ENCODE measurements at regions not wholly inside any gene's neighbourhood (a gene's known extent, or its start where the extent isn't known, plus 50 kb on each side); places are given as distances from the start of the nearest gene placed in this dataset.
"Not testable (repeated sequence)": the region's sequence is repeated elsewhere in the genome, so short reads cannot be mapped to it uniquely, and the experiment has no call there.

GRCh38 chr15:20348291-20348899 lies 193.2 kb downstream of the GOLGA6L6 start:
- H3K27me3 ChIP-seq: no peaks in the 10 kb centered on the region
- 84 to 87% methylated on average over 13 of the region's 13 CpGs for WGBS, 2 donors
- H3K36me3 ChIP-seq: no peaks in the 10 kb centered on the region
- H3K4me1 ChIP-seq: no peaks in the 10 kb centered on the region
- H3K9me3 ChIP-seq: peaks cover 0 to 9% (median 0%) of the 10 kb centered on the region in 4 donors
- no peak for ATAC-seq (ENCODE audit: low FRiP score in 2 of 2)
- H3K4me3 ChIP-seq: no peak overlapping the region
- no peak for DNase-seq
- H3K27ac ChIP-seq: no peak overlapping the region
- no peak for TF ChIP-seq POLR2AphosphoS5 (IDR thresholded peaks at IDR 0.05)
- no peak for TF ChIP-seq CTCF (IDR thresholded peaks at IDR 0.05)
- TF ChIP-seq EP300 (IDR thresholded peaks at IDR 0.05): no peak
- no peak for TF ChIP-seq POLR2A (IDR thresholded peaks at IDR 0.05)

- H3K36me3 ChIP-seq: no peaks in the 10 kb centered on the region
- WGBS, 2 donors: 40 to 41% methylated on average over 4 of the region's 4 CpGs
- no peaks in the 10 kb centered on the region for H3K4me1 ChIP-seq
- ATAC-seq (ENCODE audit: low FRiP score in 2 of 2) (no peak), DNase-seq (peak in 1 of 2 donors; percentile 72)
- peaks cover 0 to 16% (median 0%) of the 10 kb centered on the region in 4 donors for H3K9me3 ChIP-seq
- no peak overlapping the region for H3K4me3 ChIP-seq
- no peak overlapping the region for H3K27ac ChIP-seq
- TF ChIP-seq POLR2A (IDR thresholded peaks at IDR 0.05) (no peak), POLR2AphosphoS5 (IDR thresholded peaks at IDR 0.05) (no peak), CTCF (IDR thresholded peaks at IDR 0.05) (no peak), EP300 (IDR thresholded peaks at IDR 0.05) (no peak)
- H3K27me3 ChIP-seq: no peaks in the 10 kb centered on the region
These were observed 195.4 kb downstream of the GOLGA6L6 start for GRCh38 chr15:20346082-20346805.

- H3K4me3 ChIP-seq: no peak overlapping the region
- no peaks in the 10 kb centered on the region for H3K27me3 ChIP-seq
- WGBS, 2 donors: 61 to 92% methylated on average over 5 to 7 of the region's 7 CpGs
- no peaks in the 10 kb centered on the region for H3K36me3 ChIP-seq
- H3K9me3 ChIP-seq: peaks cover 0 to 23% (median 0%) of the 10 kb centered on the region in 4 donors
- TF ChIP-seq CTCF (IDR thresholded peaks at IDR 0.05): no peak
- no peak for TF ChIP-seq POLR2A (IDR thresholded peaks at IDR 0.05)
- no peak for TF ChIP-seq POLR2AphosphoS5 (IDR thresholded peaks at IDR 0.05)
- no peak for TF ChIP-seq EP300 (IDR thresholded peaks at IDR 0.05)
- H3K4me1 ChIP-seq: no peaks in the 10 kb centered on the region
- ATAC-seq (ENCODE audit: low FRiP score in 2 of 2) (peak in 1 of 2 donors; percentile 1), DNase-seq (peak in 1 of 2 donors; percentile 67)
- no peak overlapping the region for H3K27ac ChIP-seq
These were observed 196.1 kb downstream of the GOLGA6L6 start for GRCh38 chr15:20345401-20345958.

- Histone ChIP-seq H3K4me1 (no peaks in the 10 kb centered on the region), H3K36me3 (no peaks in the 10 kb centered on the region), H3K27me3 (no peaks in the 10 kb centered on the region), H3K4me3 (no peak overlapping the region), H3K27ac (no peak overlapping the region), H3K9me3 (peaks cover 0 to 23% (median 0%) of the 10 kb centered on the region in 4 donors)
- ATAC-seq (ENCODE audit: low FRiP score in 2 of 2): no peak
- WGBS, 2 donors: 80 to 89% methylated on average over 5 to 12 of the region's 12 CpGs
- peak; percentile 20 to 74 for DNase-seq
- TF ChIP-seq POLR2AphosphoS5 (IDR thresholded peaks at IDR 0.05) (no peak), EP300 (IDR thresholded peaks at IDR 0.05) (no peak), CTCF (IDR thresholded peaks at IDR 0.05) (no peak), POLR2A (IDR thresholded peaks at IDR 0.05) (no peak)
These were observed 196.8 kb downstream of the GOLGA6L6 start for GRCh38 chr15:20344601-20345400.

GRCh38 chr15:20343395-20344211 lies 198.0 kb downstream of the GOLGA6L6 start:
- WGBS, 2 donors: 71 to 81% methylated on average over 5 to 10 of the region's 10 CpGs
- not testable (repeated sequence) for H3K27me3 ChIP-seq; H3K4me3 ChIP-seq; H3K4me1 ChIP-seq; H3K36me3 ChIP-seq; ATAC-seq (ENCODE audit: low FRiP score in 2 of 2); H3K27ac ChIP-seq
- DNase-seq: peak; percentile 28 to 88
- H3K9me3 ChIP-seq: peaks cover 0 to 23% (median 0%) of the 10 kb centered on the region in 4 donors

GRCh38 chr15:20342601-20343394 lies 198.8 kb downstream of the GOLGA6L6 start:
- WGBS, 2 donors: 65 to 100% methylated on average over 1 to 4 of the region's 4 CpGs
- not testable (repeated sequence) for H3K36me3 ChIP-seq; H3K27ac ChIP-seq; ATAC-seq (ENCODE audit: low FRiP score in 2 of 2); H3K27me3 ChIP-seq; H3K4me3 ChIP-seq; H3K4me1 ChIP-seq
- peak; percentile 25 to 83 for DNase-seq
- peaks cover 0 to 23% (median 0%) of the 10 kb centered on the region in 4 donors for H3K9me3 ChIP-seq

All from upper lobe of left lung (tissue), 6 donors.